ENCODE measurements at regions not wholly inside any gene's neighbourhood (a gene's known extent, or its start where the extent isn't known, plus 50 kb on each side); places are given as distances from the start of the nearest gene placed in this dataset.

DNA sequence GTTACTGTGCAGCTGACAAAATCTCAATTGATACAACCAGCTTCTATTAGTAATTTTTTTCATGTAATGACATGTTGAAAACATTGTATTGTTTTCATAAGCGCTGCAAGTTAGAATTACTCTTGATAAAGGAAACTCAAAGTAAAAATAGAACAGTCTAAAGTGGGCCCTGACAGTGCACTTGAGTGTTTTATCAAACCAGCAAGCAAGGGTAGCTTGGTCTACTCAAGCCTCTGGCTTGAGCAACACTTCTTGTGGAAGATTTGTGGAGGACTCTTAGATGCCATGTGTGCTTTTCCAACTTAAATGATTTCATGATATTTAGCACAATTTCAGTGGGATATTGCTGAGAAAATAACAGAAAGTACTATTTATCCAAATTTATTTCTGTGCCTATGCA lies 575.7 kb upstream of the ZNF717 start:
- TF ChIP-seq POLR2A (IDR thresholded peaks at IDR 0.05): no peak
- TF ChIP-seq, protein P1, sequence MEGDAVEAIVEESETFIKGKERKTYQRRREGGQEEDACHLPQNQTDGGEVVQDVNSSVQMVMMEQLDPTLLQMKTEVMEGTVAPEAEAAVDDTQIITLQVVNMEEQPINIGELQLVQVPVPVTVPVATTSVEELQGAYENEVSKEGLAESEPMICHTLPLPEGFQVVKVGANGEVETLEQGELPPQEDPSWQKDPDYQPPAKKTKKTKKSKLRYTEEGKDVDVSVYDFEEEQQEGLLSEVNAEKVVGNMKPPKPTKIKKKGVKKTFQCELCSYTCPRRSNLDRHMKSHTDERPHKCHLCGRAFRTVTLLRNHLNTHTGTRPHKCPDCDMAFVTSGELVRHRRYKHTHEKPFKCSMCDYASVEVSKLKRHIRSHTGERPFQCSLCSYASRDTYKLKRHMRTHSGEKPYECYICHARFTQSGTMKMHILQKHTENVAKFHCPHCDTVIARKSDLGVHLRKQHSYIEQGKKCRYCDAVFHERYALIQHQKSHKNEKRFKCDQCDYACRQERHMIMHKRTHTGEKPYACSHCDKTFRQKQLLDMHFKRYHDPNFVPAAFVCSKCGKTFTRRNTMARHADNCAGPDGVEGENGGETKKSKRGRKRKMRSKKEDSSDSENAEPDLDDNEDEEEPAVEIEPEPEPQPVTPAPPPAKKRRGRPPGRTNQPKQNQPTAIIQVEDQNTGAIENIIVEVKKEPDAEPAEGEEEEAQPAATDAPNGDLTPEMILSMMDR (IDR thresholded peaks at IDR 0.05): no peak
